Liver (tissue), 8 donors: ENCODE measurements at regions not wholly inside any gene's neighbourhood (a gene's known extent, or its start where the extent isn't known, plus 50 kb on each side); places are given as distances from the start of the nearest gene placed in this dataset.

Experiments used
- DNase-seq: peaks from one replicate; pipeline ENCODE4 v3.0.0-alpha.2; 2017; ENCODE audit warnings: low spot score
- H3K27ac ChIP-seq, 2 donors: one replicate each; pipeline ENCODE4 v1.7.0; 2013; ENCODE audit warnings: inconsistent platforms in 2 of 2, low read length in 2 of 2, control low read depth in 1 of 2, low read depth in 1 of 2, mild to moderate bottlenecking in 1 of 2
- H3K27me3 ChIP-seq, 4 donors: one replicate each; pipeline versions ENCODE4 v1.6.1 to v1.7.0; 2013; ENCODE audit warnings: low read length in 3 of 4, inconsistent platforms in 1 of 4, mild to moderate bottlenecking in 1 of 4, moderate library complexity in 1 of 4; ENCODE audit not compliant: control insufficient read depth in 4 of 4, insufficient read depth in 4 of 4
- H3K36me3 ChIP-seq, 4 donors: one replicate each; pipeline versions ENCODE4 v1.6.1 to v1.7.0; 2013; ENCODE audit warnings: low read length in 3 of 4, mild to moderate bottlenecking in 3 of 4, low read depth in 1 of 4, moderate library complexity in 1 of 4; ENCODE audit not compliant: control insufficient read depth in 4 of 4, insufficient read depth in 3 of 4
- H3K4me1 ChIP-seq, 4 donors: one replicate each; pipeline versions ENCODE4 v1.6.1 to v1.7.0; 2013; ENCODE audit warnings: low read length in 3 of 4, mild to moderate bottlenecking in 3 of 4, moderate library complexity in 1 of 4; ENCODE audit not compliant: control insufficient read depth in 4 of 4, insufficient read depth in 4 of 4
- H3K4me3 ChIP-seq, 3 donors: one replicate each; pipeline versions ENCODE4 v1.6.1 to v1.7.0; 2013; ENCODE audit warnings: low read length in 3 of 3, control low read depth in 1 of 3, low read depth in 1 of 3, mild to moderate bottlenecking in 1 of 3
- H3K9ac ChIP-seq, 2 donors: one replicate each; pipeline ENCODE4 v1.7.0; 2013; ENCODE audit warnings: low read length in 2 of 2, mild to moderate bottlenecking in 2 of 2, moderate library complexity in 2 of 2, control low read depth in 1 of 2, low read depth in 1 of 2
- H3K9me3 ChIP-seq, 4 donors: one replicate each; pipeline versions ENCODE4 v1.6.1 to v1.7.0; 2013; ENCODE audit warnings: low read length in 3 of 4; ENCODE audit not compliant: control insufficient read depth in 4 of 4
- ATF3 ChIP-seq: IDR thresholded peaks from 2 replicates; pipeline ENCODE4 v1.6.1; 2016; ENCODE audit warnings: antibody characterized with exemption
- CTCF ChIP-seq: fragments of 150-350 bp; IDR thresholded peaks from 2 replicates; pipeline ENCODE4 v1.5.1; 2017; ENCODE audit warnings: improper control_type of control experiment, low read depth, low read length; ENCODE audit not compliant: missing input control
- EGR1 ChIP-seq, 2 donors: IDR thresholded peaks; 2 replicates each; pipeline ENCODE4 v1.6.1; 2016 to 2018; ENCODE audit warnings: antibody characterized with exemption in 2 of 2, low read depth in 2 of 2
- FOXA1 ChIP-seq: IDR thresholded peaks from 2 replicates; pipeline ENCODE4 v1.6.1; 2016; ENCODE audit warnings: antibody characterized with exemption
- FOXA2 ChIP-seq: IDR thresholded peaks from 2 replicates; pipeline ENCODE4 v1.6.1; 2016; ENCODE audit warnings: antibody characterized with exemption
- GABPA ChIP-seq, 2 donors: IDR thresholded peaks in 1 of 2; conservative IDR thresholded peaks in 1 of 2; 2 replicates each; pipeline ENCODE4 v1.6.1; 2016; ENCODE audit warnings: antibody characterized with exemption in 2 of 2, mild to moderate bottlenecking in 1 of 2, moderate library complexity in 1 of 2
- HNF4A ChIP-seq, 2 donors: conservative IDR thresholded peaks; 2 replicates each; pipeline ENCODE4 v1.6.1; 2016; ENCODE audit warnings: antibody characterized with exemption in 2 of 2, mild to moderate bottlenecking in 2 of 2
- JUND ChIP-seq, 2 donors: IDR thresholded peaks; 2 replicates each; pipeline ENCODE4 v1.6.1; 2016; ENCODE audit warnings: antibody characterized with exemption in 2 of 2
- NR2F2 ChIP-seq: IDR thresholded peaks from 2 replicates; pipeline ENCODE4 v1.6.1; 2016; ENCODE audit warnings: antibody characterized with exemption
- RAD21 ChIP-seq, 2 donors: IDR thresholded peaks; 2 replicates each; pipeline ENCODE4 v1.6.1; 2016; ENCODE audit warnings: antibody characterized with exemption in 2 of 2, mild to moderate bottlenecking in 2 of 2
- RXRA ChIP-seq, 2 donors: IDR thresholded peaks; 2 replicates each; pipeline ENCODE4 v1.6.1; 2017 to 2018; ENCODE audit warnings: antibody characterized with exemption in 2 of 2, mild to moderate bottlenecking in 1 of 2
- SP1 ChIP-seq: IDR thresholded peaks from 2 replicates; pipeline ENCODE4 v1.6.1; 2018; ENCODE audit warnings: antibody characterized with exemption, mild to moderate bottlenecking
- TAF1 ChIP-seq: conservative IDR thresholded peaks from 2 replicates; pipeline ENCODE4 v1.6.1; 2016; ENCODE audit warnings: antibody characterized with exemption, mild to moderate bottlenecking
- YY1 ChIP-seq: IDR thresholded peaks from 2 replicates; pipeline ENCODE4 v1.6.1; 2016; ENCODE audit warnings: antibody characterized with exemption, mild to moderate bottlenecking
- WGBS: extraction: QIAGEN DNeasy Blood & Tissue Kit; methylation state at CpG from one replicate; pipeline ENCODE4 v1.1.7; 2013; 5-methylcytosine and 5-hydroxymethylcytosine counted together
- TF ChIP-seq, protein P1 (sequence below): IDR thresholded peaks from 2 replicates; pipeline ENCODE4 v1.6.1; 2016; ENCODE audit warnings: antibody characterized with exemption
- TF ChIP-seq, protein P2 (sequence below): IDR thresholded peaks from 2 replicates; pipeline ENCODE4 v1.6.1; 2016; ENCODE audit warnings: antibody characterized with exemption, mild to moderate bottlenecking
- TF ChIP-seq, protein P3 (sequence below): IDR thresholded peaks from 2 replicates; pipeline ENCODE4 v1.6.1; 2016; ENCODE audit warnings: antibody characterized with exemption
- donor health status: healthy.
- donor health status: healthy.
- donor health status: healthy.
- donor health status: healthy.
- donor health status: healthy.

DNA sequence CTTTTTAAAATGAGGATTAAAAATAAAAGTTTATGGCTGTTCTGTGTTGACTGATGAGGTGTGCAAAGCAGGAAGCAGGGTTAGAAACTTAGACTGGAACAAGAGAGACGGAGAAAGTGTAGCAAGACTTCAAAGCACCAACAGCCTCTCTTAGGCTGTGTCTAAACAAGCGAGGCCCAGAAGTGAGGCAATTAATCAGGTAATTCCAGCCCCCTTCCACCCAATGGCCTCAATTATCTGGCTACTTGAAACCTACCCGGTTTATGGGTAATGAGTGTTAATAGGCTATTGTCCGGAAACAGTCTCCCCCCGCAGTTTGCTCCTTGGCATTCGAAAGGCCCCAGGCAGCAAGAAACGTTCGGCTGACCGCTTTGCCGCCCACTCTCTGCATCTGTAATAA is 171.7 kb upstream of the MYCN start:
- Histone ChIP-seq H3K4me3 (no peak overlapping the region), H3K27ac (no peak overlapping the region), H3K9ac (no peak overlapping the region), H3K4me1 (peaks cover 18 to 26% (median 23%) of the 10 kb centered on the region in 4 donors), H3K36me3 (no peaks in the 10 kb centered on the region), H3K27me3 (no peaks in the 10 kb centered on the region), H3K9me3 (no peaks in the 10 kb centered on the region)
- TF ChIP-seq, protein P1, sequence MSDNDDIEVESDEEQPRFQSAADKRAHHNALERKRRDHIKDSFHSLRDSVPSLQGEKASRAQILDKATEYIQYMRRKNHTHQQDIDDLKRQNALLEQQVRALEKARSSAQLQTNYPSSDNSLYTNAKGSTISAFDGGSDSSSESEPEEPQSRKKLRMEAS = no peak
- TF ChIP-seq RXRA (IDR thresholded peaks at IDR 0.05) (no peak), FOXA1 (no peak), YY1 (no peak), CTCF (no peak), NR2F2 (no peak), HNF4A (conservative IDR thresholded peaks at IDR 0.05) (no peak), RAD21 (IDR thresholded peaks at IDR 0.05) (no peak), ATF3 (no peak), TAF1 (no peak), SP1 (no peak), JUND (IDR thresholded peaks at IDR 0.05) (no peak), GABPA (IDR thresholded peaks at IDR 0.05 in 1 of 2, conservative IDR thresholded peaks at IDR 0.05 in 1 of 2) (no peak), EGR1 (IDR thresholded peaks at IDR 0.05; ENCODE audit: low read depth in 2 of 2) (no peak), FOXA2 (no peak)
- TF ChIP-seq, protein P2, sequence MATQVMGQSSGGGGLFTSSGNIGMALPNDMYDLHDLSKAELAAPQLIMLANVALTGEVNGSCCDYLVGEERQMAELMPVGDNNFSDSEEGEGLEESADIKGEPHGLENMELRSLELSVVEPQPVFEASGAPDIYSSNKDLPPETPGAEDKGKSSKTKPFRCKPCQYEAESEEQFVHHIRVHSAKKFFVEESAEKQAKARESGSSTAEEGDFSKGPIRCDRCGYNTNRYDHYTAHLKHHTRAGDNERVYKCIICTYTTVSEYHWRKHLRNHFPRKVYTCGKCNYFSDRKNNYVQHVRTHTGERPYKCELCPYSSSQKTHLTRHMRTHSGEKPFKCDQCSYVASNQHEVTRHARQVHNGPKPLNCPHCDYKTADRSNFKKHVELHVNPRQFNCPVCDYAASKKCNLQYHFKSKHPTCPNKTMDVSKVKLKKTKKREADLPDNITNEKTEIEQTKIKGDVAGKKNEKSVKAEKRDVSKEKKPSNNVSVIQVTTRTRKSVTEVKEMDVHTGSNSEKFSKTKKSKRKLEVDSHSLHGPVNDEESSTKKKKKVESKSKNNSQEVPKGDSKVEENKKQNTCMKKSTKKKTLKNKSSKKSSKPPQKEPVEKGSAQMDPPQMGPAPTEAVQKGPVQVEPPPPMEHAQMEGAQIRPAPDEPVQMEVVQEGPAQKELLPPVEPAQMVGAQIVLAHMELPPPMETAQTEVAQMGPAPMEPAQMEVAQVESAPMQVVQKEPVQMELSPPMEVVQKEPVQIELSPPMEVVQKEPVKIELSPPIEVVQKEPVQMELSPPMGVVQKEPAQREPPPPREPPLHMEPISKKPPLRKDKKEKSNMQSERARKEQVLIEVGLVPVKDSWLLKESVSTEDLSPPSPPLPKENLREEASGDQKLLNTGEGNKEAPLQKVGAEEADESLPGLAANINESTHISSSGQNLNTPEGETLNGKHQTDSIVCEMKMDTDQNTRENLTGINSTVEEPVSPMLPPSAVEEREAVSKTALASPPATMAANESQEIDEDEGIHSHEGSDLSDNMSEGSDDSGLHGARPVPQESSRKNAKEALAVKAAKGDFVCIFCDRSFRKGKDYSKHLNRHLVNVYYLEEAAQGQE = no peak
- TF ChIP-seq, protein P3, sequence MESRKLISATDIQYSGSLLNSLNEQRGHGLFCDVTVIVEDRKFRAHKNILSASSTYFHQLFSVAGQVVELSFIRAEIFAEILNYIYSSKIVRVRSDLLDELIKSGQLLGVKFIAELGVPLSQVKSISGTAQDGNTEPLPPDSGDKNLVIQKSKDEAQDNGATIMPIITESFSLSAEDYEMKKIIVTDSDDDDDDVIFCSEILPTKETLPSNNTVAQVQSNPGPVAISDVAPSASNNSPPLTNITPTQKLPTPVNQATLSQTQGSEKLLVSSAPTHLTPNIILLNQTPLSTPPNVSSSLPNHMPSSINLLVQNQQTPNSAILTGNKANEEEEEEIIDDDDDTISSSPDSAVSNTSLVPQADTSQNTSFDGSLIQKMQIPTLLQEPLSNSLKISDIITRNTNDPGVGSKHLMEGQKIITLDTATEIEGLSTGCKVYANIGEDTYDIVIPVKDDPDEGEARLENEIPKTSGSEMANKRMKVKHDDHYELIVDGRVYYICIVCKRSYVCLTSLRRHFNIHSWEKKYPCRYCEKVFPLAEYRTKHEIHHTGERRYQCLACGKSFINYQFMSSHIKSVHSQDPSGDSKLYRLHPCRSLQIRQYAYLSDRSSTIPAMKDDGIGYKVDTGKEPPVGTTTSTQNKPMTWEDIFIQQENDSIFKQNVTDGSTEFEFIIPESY = no peak
- DNase-seq = no peak
- WGBS = 73% methylated on average over 10 of the region's 10 CpGs

DNA sequence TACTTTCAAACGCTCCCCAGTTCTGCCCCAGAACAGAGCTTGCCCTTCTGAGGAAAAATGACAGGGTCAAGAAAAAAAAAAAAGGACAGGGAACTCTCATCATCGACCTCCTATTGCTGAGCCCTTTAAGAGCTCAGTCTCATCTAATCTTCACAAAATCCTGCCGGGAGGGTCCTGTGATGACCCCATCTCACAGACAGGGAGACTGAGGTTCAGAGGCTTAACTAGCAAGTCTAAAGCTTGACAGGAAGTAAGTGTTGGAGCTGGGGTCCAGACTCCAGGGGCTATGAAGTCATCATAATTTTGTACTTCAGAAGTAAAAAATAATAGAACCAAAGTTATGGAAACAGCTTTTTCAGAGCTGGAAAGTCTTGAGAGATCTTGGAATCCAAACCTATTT is 171.1 kb upstream of the MYCN start:
- H3K27ac ChIP-seq = no peak overlapping the region
- H3K36me3 ChIP-seq = no peaks in the 10 kb centered on the region
- TF ChIP-seq CTCF = no peak
- WGBS = 89% methylated on average over 3 of the region's 3 CpGs
- H3K9me3 ChIP-seq = no peaks in the 10 kb centered on the region
- H3K9ac ChIP-seq = no peak overlapping the region
- no peaks in the 10 kb centered on the region for H3K27me3 ChIP-seq
- H3K4me1 ChIP-seq = peaks cover 18 to 26% (median 23%) of the 10 kb centered on the region in 4 donors
- DNase-seq = no peak
- no peak overlapping the region for H3K4me3 ChIP-seq
